GM12892 (cell line): ENCODE measurements at regions not wholly inside any gene's neighbourhood (a gene's known extent, or its start where the extent isn't known, plus 50 kb on each side); places are given as distances from the start of the nearest gene placed in this dataset.

Source experiments
- DNase-seq: peaks from one replicate; pipeline ENCODE4 v3.0.0; 2011; ENCODE audit not compliant: insufficient read length
- FAIRE-seq: peaks from 2 replicates; lab custom pipeline; 2011; peaks lifted over from hg19 to GRCh38; lab: Jason Lieb, UNC
- POLR2A ChIP-seq: IDR thresholded peaks from 2 replicates; pipeline ENCODE4 v1.6.1; 2011; ENCODE audit warnings: low read depth, low read length, control low read depth
- POLR2AphosphoS5 ChIP-seq: IDR thresholded peaks from 2 replicates; pipeline ENCODE4 v1.6.1; 2011; ENCODE audit warnings: low read depth, low read length, control low read depth
- TAF1 ChIP-seq: IDR thresholded peaks from 2 replicates; pipeline ENCODE4 v1.6.1; 2011; ENCODE audit warnings: low read depth, mild to moderate bottlenecking, control low read depth, low read length, borderline replicate concordance

- DNase-seq (no peak), FAIRE-seq (no peak)
- TF ChIP-seq POLR2A (no peak), POLR2AphosphoS5 (no peak), TAF1 (no peak)
Observed at GRCh38 chr14:65880507-65880906, 468.0 kb downstream of the FUT8 start.

- TF ChIP-seq POLR2AphosphoS5 (no peak), TAF1 (no peak), POLR2A (no peak)
Observed at GRCh38 chr14:65881642-65882041, 469.1 kb downstream of the FUT8 start.

GRCh38 chr14:65888677-65889076 is 476.1 kb downstream of the FUT8 start:
- FAIRE-seq (no peak), DNase-seq (no peak)
- TF ChIP-seq TAF1 (no peak), POLR2A (no peak), POLR2AphosphoS5 (no peak)

More at GRCh38 chr14:65881642-65882041, 469.1 kb downstream of the FUT8 start:
- FAIRE-seq (no peak), DNase-seq (no peak)

GRCh38 chr14:65892315-65892714 is 479.8 kb downstream of the FUT8 start:
- FAIRE-seq, result no peak
- no peak for DNase-seq

GRCh38 chr14:65900164-65900563 is 487.6 kb downstream of the FUT8 start:
- DNase-seq (no peak), FAIRE-seq (no peak)
- no peak for TF ChIP-seq POLR2A
- TF ChIP-seq TAF1, result no peak
- no peak for TF ChIP-seq POLR2AphosphoS5

More at GRCh38 chr14:65892315-65892714, 479.8 kb downstream of the FUT8 start:
- TF ChIP-seq TAF1 (no peak), POLR2A (no peak), POLR2AphosphoS5 (no peak)

- no peak for DNase-seq
- no peak for FAIRE-seq
- TF ChIP-seq POLR2AphosphoS5 (no peak), TAF1 (no peak), POLR2A (no peak)
Observed at GRCh38 chr14:65901595-65901994, 489.1 kb downstream of the FUT8 start.

GRCh38 chr14:65904988-65905387 is 492.5 kb downstream of the FUT8 start:
- DNase-seq (no peak), FAIRE-seq (no peak)
- TF ChIP-seq POLR2A, result no peak
- TF ChIP-seq TAF1, result no peak
- TF ChIP-seq POLR2AphosphoS5, result no peak

GRCh38 chr14:65906344-65906743 is 493.8 kb downstream of the FUT8 start:
- FAIRE-seq, result no peak

GRCh38 chr14:65906948-65907347 is 494.4 kb downstream of the FUT8 start:
- DNase-seq, result no peak
- TF ChIP-seq TAF1 (no peak), POLR2A (no peak), POLR2AphosphoS5 (no peak)

More at GRCh38 chr14:65906344-65906743, 493.8 kb downstream of the FUT8 start:
- no peak for DNase-seq
- TF ChIP-seq POLR2A (no peak), POLR2AphosphoS5 (no peak), TAF1 (no peak)

GRCh38 chr14:65910108-65910786 is 497.7 kb downstream of the FUT8 start:
- FAIRE-seq (no peak), DNase-seq (no peak)
- no peak for TF ChIP-seq POLR2AphosphoS5
- TF ChIP-seq TAF1, result no peak
- no peak for TF ChIP-seq POLR2A

More at GRCh38 chr14:65906948-65907347, 494.4 kb downstream of the FUT8 start:
- no peak for FAIRE-seq

- FAIRE-seq, result no peak
- DNase-seq, result no peak
- TF ChIP-seq POLR2A (no peak), TAF1 (no peak), POLR2AphosphoS5 (no peak)
Observed at GRCh38 chr14:65915125-65915524, 502.6 kb downstream of the FUT8 start.

GRCh38 chr14:65916055-65916454 is 503.5 kb downstream of the FUT8 start:
- TF ChIP-seq TAF1, result no peak
- TF ChIP-seq POLR2AphosphoS5, result no peak
- TF ChIP-seq POLR2A, result no peak
- DNase-seq (no peak), FAIRE-seq (no peak)
